ENCODE measurements at regions not wholly inside any gene's neighbourhood (a gene's known extent, or its start where the extent isn't known, plus 50 kb on each side); places are given as distances from the start of the nearest gene placed in this dataset.

DNA sequence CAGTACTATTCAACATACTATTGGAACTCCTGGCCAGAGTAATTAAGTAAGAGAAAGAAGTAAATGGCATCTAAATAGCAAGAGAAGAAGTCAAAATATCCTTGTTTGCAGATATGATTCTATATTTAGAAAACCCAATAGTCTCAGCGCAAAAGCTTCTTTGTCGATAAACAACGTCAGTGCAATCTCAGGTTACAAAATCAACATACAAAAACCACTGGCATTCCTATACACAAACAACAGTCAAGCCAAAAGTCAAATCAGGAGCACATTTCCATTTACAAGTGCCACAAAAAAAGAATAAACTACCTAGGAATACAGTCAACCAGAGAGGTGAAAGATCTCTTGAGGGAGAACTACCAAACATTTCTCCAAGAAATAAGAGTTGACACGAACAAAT lies 1901.9 kb upstream of the ACO1 start:
- Histone ChIP-seq H3K27ac (ENCODE audit: extremely low read depth, low read depth, low read length) (no peak overlapping the region), H3K4me3 (ENCODE audit: low read depth, low read length) (no peak overlapping the region), H3K4me1 (ENCODE audit: control insufficient read depth, insufficient read depth, low read length) (no peaks in the 10 kb centered on the region), H3K9me3 (ENCODE audit: control insufficient read depth, insufficient read depth, low read depth, low read length) (no peaks in the 10 kb centered on the region), H3K36me3 (ENCODE audit: control insufficient read depth in 2 of 2, insufficient read depth in 1 of 2, low read length in 2 of 2) (no peaks in the 10 kb centered on the region)
- CTCF ChIA-PET, result no interaction called here
- POLR2A ChIA-PET, result no interaction called here
- no peak for TF ChIP-seq ZNF366 (tag by site-specific recombination; conservative IDR thresholded peaks at IDR 0.05)
- TF ChIP-seq IKZF3 (tag by site-specific recombination; IDR thresholded peaks at IDR 0.05), result no peak
- no peak for TF ChIP-seq ZNF169 (tag by site-specific recombination; IDR thresholded peaks at IDR 0.05)
- TF ChIP-seq, protein P1, sequence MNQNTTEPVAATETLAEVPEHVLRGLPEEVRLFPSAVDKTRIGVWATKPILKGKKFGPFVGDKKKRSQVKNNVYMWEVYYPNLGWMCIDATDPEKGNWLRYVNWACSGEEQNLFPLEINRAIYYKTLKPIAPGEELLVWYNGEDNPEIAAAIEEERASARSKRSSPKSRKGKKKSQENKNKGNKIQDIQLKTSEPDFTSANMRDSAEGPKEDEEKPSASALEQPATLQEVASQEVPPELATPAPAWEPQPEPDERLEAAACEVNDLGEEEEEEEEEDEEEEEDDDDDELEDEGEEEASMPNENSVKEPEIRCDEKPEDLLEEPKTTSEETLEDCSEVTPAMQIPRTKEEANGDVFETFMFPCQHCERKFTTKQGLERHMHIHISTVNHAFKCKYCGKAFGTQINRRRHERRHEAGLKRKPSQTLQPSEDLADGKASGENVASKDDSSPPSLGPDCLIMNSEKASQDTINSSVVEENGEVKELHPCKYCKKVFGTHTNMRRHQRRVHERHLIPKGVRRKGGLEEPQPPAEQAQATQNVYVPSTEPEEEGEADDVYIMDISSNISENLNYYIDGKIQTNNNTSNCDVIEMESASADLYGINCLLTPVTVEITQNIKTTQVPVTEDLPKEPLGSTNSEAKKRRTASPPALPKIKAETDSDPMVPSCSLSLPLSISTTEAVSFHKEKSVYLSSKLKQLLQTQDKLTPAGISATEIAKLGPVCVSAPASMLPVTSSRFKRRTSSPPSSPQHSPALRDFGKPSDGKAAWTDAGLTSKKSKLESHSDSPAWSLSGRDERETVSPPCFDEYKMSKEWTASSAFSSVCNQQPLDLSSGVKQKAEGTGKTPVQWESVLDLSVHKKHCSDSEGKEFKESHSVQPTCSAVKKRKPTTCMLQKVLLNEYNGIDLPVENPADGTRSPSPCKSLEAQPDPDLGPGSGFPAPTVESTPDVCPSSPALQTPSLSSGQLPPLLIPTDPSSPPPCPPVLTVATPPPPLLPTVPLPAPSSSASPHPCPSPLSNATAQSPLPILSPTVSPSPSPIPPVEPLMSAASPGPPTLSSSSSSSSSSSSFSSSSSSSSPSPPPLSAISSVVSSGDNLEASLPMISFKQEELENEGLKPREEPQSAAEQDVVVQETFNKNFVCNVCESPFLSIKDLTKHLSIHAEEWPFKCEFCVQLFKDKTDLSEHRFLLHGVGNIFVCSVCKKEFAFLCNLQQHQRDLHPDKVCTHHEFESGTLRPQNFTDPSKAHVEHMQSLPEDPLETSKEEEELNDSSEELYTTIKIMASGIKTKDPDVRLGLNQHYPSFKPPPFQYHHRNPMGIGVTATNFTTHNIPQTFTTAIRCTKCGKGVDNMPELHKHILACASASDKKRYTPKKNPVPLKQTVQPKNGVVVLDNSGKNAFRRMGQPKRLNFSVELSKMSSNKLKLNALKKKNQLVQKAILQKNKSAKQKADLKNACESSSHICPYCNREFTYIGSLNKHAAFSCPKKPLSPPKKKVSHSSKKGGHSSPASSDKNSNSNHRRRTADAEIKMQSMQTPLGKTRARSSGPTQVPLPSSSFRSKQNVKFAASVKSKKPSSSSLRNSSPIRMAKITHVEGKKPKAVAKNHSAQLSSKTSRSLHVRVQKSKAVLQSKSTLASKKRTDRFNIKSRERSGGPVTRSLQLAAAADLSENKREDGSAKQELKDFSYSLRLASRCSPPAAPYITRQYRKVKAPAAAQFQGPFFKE (tag by site-specific recombination; IDR thresholded peaks at IDR 0.05; ENCODE audit: borderline replicate concordance), result no peak
- no peak for TF ChIP-seq ZNF510 (tag by site-specific recombination; IDR thresholded peaks at IDR 0.05; ENCODE audit: insufficient replicate concordance)
- no peak for TF ChIP-seq HOXC10 (CRISPR knock-in tag; IDR thresholded peaks at IDR 0.05)
- TF ChIP-seq, protein P2, sequence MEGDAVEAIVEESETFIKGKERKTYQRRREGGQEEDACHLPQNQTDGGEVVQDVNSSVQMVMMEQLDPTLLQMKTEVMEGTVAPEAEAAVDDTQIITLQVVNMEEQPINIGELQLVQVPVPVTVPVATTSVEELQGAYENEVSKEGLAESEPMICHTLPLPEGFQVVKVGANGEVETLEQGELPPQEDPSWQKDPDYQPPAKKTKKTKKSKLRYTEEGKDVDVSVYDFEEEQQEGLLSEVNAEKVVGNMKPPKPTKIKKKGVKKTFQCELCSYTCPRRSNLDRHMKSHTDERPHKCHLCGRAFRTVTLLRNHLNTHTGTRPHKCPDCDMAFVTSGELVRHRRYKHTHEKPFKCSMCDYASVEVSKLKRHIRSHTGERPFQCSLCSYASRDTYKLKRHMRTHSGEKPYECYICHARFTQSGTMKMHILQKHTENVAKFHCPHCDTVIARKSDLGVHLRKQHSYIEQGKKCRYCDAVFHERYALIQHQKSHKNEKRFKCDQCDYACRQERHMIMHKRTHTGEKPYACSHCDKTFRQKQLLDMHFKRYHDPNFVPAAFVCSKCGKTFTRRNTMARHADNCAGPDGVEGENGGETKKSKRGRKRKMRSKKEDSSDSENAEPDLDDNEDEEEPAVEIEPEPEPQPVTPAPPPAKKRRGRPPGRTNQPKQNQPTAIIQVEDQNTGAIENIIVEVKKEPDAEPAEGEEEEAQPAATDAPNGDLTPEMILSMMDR (tag by site-specific recombination; IDR thresholded peaks at IDR 0.05), result no peak
- no peak for TF ChIP-seq ZNF549 (tag by site-specific recombination; IDR thresholded peaks at IDR 0.05)
- TF ChIP-seq OVOL3 (tag by site-specific recombination; IDR thresholded peaks at IDR 0.05), result no peak
- TF ChIP-seq, protein P3, sequence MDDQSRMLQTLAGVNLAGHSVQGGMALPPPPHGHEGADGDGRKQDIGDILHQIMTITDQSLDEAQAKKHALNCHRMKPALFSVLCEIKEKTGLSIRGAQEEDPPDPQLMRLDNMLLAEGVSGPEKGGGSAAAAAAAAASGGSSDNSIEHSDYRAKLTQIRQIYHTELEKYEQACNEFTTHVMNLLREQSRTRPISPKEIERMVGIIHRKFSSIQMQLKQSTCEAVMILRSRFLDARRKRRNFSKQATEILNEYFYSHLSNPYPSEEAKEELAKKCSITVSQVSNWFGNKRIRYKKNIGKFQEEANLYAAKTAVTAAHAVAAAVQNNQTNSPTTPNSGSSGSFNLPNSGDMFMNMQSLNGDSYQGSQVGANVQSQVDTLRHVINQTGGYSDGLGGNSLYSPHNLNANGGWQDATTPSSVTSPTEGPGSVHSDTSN (CRISPR knock-in tag; IDR thresholded peaks at IDR 0.05), result no peak
- no peak for TF ChIP-seq ZNF146 (tag by site-specific recombination; IDR thresholded peaks at IDR 0.05)
- TF ChIP-seq, protein P4, sequence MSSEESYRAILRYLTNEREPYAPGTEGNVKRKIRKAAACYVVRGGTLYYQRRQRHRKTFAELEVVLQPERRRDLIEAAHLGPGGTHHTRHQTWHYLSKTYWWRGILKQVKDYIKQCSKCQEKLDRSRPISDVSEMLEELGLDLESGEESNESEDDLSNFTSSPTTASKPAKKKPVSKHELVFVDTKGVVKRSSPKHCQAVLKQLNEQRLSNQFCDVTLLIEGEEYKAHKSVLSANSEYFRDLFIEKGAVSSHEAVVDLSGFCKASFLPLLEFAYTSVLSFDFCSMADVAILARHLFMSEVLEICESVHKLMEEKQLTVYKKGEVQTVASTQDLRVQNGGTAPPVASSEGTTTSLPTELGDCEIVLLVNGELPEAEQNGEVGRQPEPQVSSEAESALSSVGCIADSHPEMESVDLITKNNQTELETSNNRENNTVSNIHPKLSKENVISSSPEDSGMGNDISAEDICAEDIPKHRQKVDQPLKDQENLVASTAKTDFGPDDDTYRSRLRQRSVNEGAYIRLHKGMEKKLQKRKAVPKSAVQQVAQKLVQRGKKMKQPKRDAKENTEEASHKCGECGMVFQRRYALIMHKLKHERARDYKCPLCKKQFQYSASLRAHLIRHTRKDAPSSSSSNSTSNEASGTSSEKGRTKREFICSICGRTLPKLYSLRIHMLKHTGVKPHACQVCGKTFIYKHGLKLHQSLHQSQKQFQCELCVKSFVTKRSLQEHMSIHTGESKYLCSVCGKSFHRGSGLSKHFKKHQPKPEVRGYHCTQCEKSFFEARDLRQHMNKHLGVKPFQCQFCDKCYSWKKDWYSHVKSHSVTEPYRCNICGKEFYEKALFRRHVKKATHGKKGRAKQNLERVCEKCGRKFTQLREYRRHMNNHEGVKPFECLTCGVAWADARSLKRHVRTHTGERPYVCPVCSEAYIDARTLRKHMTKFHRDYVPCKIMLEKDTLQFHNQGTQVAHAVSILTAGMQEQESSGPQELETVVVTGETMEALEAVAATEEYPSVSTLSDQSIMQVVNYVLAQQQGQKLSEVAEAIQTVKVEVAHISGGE (tag by site-specific recombination; conservative IDR thresholded peaks at IDR 0.05; ENCODE audit: low read depth), result no peak
- TF ChIP-seq ZNF548 (tag by site-specific recombination; IDR thresholded peaks at IDR 0.05), result no peak
- TF ChIP-seq ZFP41 (tag by site-specific recombination; IDR thresholded peaks at IDR 0.05; ENCODE audit: borderline replicate concordance), result no peak
- TF ChIP-seq, protein P5, sequence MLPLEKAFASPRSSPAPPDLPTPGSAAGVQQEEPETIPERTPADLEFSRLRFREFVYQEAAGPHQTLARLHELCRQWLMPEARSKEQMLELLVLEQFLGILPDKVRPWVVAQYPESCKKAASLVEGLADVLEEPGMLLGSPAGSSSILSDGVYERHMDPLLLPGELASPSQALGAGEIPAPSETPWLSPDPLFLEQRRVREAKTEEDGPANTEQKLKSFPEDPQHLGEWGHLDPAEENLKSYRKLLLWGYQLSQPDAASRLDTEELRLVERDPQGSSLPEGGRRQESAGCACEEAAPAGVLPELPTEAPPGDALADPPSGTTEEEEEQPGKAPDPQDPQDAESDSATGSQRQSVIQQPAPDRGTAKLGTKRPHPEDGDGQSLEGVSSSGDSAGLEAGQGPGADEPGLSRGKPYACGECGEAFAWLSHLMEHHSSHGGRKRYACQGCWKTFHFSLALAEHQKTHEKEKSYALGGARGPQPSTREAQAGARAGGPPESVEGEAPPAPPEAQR (tag by site-specific recombination; IDR thresholded peaks at IDR 0.05), result no peak
- no peak for TF ChIP-seq ZNF155 (tag by site-specific recombination; IDR thresholded peaks at IDR 0.05)
- no peak for TF ChIP-seq ZNF37A (tag by site-specific recombination; IDR thresholded peaks at IDR 0.05)

Measured in HEK293 (cell line).